ENCODE measurements at regions not wholly inside any gene's neighbourhood (a gene's known extent, or its start where the extent isn't known, plus 50 kb on each side); places are given as distances from the start of the nearest gene placed in this dataset.

DNA sequence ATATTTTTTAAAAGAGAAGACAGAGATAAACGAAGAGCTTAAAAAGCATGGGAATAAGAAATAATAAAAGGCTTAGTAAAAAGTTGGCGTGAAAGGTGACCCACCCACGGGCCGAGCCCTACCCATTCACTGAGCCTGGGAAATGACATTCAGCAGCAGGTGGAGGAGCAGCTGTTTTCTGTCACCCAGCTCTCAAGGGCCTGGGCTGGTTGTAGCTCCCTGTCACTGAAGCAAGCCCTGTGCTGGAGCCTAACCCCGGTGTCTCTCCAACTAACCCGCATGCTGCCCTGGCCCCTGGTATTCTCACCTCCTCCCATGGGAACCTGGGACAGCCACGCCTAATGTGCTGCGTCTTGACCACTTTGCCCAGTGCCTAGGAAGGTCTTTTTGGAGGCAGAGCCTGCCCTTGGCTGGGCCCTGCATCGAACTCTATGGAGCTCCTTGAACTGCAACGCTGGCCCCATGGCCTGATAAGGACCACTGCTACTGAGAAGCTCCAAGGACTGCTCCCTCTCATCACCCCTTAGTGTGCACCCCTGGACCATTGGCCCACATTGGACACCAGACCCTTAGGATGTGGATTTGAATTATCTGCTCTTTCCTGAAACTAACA, 68.8 kb upstream of the IYD start:
- no peak overlapping the region for H3K4me3 ChIP-seq (ENCODE audit: low read depth, low read length)
- no peak for DNase-seq (ENCODE audit: low read depth)
- no peaks in the 10 kb centered on the region for H3K36me3 ChIP-seq (ENCODE audit: control insufficient read depth, insufficient read depth, low read length)
- TF ChIP-seq, protein P1, sequence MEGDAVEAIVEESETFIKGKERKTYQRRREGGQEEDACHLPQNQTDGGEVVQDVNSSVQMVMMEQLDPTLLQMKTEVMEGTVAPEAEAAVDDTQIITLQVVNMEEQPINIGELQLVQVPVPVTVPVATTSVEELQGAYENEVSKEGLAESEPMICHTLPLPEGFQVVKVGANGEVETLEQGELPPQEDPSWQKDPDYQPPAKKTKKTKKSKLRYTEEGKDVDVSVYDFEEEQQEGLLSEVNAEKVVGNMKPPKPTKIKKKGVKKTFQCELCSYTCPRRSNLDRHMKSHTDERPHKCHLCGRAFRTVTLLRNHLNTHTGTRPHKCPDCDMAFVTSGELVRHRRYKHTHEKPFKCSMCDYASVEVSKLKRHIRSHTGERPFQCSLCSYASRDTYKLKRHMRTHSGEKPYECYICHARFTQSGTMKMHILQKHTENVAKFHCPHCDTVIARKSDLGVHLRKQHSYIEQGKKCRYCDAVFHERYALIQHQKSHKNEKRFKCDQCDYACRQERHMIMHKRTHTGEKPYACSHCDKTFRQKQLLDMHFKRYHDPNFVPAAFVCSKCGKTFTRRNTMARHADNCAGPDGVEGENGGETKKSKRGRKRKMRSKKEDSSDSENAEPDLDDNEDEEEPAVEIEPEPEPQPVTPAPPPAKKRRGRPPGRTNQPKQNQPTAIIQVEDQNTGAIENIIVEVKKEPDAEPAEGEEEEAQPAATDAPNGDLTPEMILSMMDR (IDR thresholded peaks at IDR 0.05; ENCODE audit: insufficient read depth, low read length, poor library complexity, severe bottlenecking): no peak
- no peaks in the 10 kb centered on the region for H3K27me3 ChIP-seq (ENCODE audit: control insufficient read depth, insufficient read depth, low read length)

DNA sequence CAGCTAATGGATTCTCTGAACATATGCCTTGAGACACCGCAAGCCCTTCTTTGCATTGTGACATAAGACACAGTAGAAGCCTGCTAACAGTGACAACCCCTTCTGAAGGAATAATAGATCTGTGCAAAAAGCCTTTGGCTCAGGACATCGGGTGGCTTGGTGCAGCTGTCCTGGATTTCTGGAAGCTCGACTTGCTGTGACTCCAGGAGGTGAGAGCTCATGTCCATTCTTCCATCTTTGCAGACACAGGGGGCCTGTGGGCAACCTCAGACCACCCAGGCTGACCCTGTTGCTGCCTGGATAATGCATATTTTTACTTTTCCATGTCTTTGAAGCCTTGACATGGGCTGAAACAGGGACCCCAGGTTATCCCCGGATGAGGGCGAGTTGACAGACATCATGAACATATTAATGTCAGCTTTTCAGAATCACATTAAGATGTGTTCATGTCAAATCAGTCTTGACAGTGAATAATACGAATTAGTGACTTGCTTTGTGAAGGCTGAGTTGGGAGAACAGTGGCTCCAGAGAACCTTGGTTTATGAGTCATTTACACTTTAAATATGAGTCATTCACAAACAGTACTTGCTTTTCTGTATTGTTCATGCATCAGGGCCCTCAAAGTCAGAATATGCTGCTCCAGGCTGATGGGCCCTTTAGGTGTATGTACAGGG, 66.8 kb upstream of the IYD start:
- Histone ChIP-seq H3K27me3 (ENCODE audit: control insufficient read depth, insufficient read depth, low read length) (no peaks in the 10 kb centered on the region), H3K36me3 (ENCODE audit: control insufficient read depth, insufficient read depth, low read length) (no peaks in the 10 kb centered on the region), H3K4me3 (ENCODE audit: low read depth, low read length) (no peak overlapping the region)
- DNase-seq (ENCODE audit: low read depth): peak; percentile 79
- TF ChIP-seq, protein P1 (IDR thresholded peaks at IDR 0.05; ENCODE audit: insufficient read depth, low read length, poor library complexity, severe bottlenecking): no peak

DNA sequence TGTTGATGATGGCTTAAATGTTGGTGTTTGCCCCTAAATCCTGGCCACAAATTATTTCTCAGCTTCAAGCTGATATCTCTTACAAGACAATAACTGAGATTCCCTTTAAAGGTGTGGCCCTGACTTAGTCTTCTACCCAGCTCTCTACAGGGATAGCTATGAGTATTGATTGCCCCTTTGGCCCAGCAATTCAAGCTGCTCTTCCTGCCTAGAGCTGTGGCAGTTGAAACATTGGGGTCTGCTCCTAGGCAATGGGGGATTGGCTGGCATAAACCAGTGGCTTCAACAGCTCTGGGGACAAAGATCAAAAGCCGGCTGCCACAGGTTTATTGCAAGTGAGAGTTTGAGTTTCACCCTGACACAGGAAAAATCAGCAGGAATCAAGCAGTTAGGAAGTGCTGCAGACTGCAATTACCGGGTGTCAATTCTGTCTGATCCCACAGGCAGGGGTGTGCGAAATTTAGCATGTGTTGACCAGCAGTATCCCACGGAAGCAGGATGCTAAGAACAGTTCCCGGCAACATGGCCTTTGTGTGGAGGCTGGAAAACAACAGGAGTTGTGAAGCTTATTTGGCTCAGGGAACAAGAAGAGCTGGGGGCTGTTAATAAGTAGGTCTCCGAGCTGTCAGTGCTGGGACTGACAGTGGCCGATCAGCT, 66.2 kb upstream of the IYD start:
- Histone ChIP-seq H3K27me3 (ENCODE audit: control insufficient read depth, insufficient read depth, low read length) (no peaks in the 10 kb centered on the region), H3K4me3 (ENCODE audit: low read depth, low read length) (no peak overlapping the region), H3K36me3 (ENCODE audit: control insufficient read depth, insufficient read depth, low read length) (no peaks in the 10 kb centered on the region)
- no peak for DNase-seq (ENCODE audit: low read depth)
- TF ChIP-seq, protein P1 (IDR thresholded peaks at IDR 0.05; ENCODE audit: insufficient read depth, low read length, poor library complexity, severe bottlenecking): no peak

DNA sequence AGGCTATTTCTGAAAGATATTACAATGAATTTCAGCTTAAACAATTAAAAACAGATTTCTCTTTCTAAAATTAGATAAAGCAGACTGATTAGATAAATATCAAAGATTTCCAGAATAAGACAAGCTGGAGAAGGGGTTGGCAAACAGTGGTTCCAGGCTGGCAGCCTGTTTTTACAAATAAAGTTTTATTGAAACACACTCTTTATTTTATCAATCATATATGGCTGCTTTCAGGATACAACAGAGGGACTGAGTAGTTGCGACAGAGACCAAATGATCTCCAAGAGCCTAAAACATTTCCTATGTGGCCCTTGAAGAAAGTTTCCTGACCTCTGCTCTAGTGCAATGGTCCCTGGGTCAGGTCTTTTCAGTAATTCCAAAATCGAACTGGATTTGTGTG, 65.6 kb upstream of the IYD start:
- no peaks in the 10 kb centered on the region for H3K27me3 ChIP-seq (ENCODE audit: control insufficient read depth, insufficient read depth, low read length)
- TF ChIP-seq, protein P1 (IDR thresholded peaks at IDR 0.05; ENCODE audit: insufficient read depth, low read length, poor library complexity, severe bottlenecking): no peak
- H3K4me3 ChIP-seq (ENCODE audit: low read depth, low read length): no peak overlapping the region
- no peak for DNase-seq (ENCODE audit: low read depth)
- no peaks in the 10 kb centered on the region for H3K36me3 ChIP-seq (ENCODE audit: control insufficient read depth, insufficient read depth, low read length)

DNA sequence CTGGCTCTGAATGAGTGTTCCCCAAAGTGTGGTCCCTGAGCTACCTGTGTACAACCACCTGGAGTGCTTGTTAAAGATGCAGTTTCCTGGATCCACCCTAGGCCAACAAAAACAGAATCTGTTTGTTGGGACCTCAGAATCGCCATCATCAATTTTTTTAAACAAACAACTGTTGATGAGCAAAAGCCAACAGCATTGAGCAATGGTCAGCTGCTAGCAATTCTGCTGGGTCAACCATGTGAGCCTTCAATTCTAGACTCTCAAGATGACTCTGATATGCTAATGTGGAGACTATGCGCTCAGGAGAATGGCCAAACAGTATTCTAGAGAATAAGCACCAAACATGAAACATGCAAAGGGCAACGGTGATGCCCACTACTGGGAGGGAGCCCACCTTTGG, 64.4 kb upstream of the IYD start:
- Histone ChIP-seq H3K4me3 (ENCODE audit: low read depth, low read length) (no peak overlapping the region), H3K36me3 (ENCODE audit: control insufficient read depth, insufficient read depth, low read length) (no peaks in the 10 kb centered on the region), H3K27me3 (ENCODE audit: control insufficient read depth, insufficient read depth, low read length) (no peaks in the 10 kb centered on the region)
- TF ChIP-seq, protein P1 (IDR thresholded peaks at IDR 0.05; ENCODE audit: insufficient read depth, low read length, poor library complexity, severe bottlenecking): no peak
- DNase-seq (ENCODE audit: low read depth): no peak
